ENCODE measurements at regions not wholly inside any gene's neighbourhood (a gene's known extent, or its start where the extent isn't known, plus 50 kb on each side); places are given as distances from the start of the nearest gene placed in this dataset.

- Histone ChIP-seq H3K9ac (ENCODE audit: control insufficient read depth, insufficient read depth, low read length) (no peak overlapping the region), H3K27me3 (replicated peaks in 1 of 2; ENCODE audit: control insufficient read depth in 2 of 2, insufficient read depth in 2 of 2, low read length in 1 of 2) (no peaks in the 10 kb centered on the region), H3K27ac (ENCODE audit: control insufficient read depth, insufficient read depth) (no peak overlapping the region), H3K36me3 (ENCODE audit: control insufficient read depth in 2 of 2, insufficient read depth in 2 of 2, low read length in 1 of 2) (no peaks in the 10 kb centered on the region), H4K20me1 (ENCODE audit: control insufficient read depth, insufficient read depth) (no peaks in the 10 kb centered on the region), H2AFZ (ENCODE audit: control insufficient read depth, low read depth, low read length) (no peak overlapping the region), H3K79me2 (ENCODE audit: control insufficient read depth, insufficient read depth, low read length) (no peaks in the 10 kb centered on the region), H3K4me2 (ENCODE audit: control insufficient read depth, insufficient read depth) (no peak overlapping the region), H3K9me3 (replicated peaks; ENCODE audit: control insufficient read depth, insufficient read depth, low read length) (no peaks in the 10 kb centered on the region), H3K4me1 (ENCODE audit: control insufficient read depth, insufficient read depth, low read length) (no peaks in the 10 kb centered on the region), H3K4me3 (no peak overlapping the region)
- ChIA-PET POLR2A (no interaction called here), CTCF (no interaction called here), SMC1A (ENCODE audit: uncharacterized antibody, unreplicated experiment) (no interaction called here), RAD21 (ENCODE audit: unreplicated experiment) (no interaction called here)
- BruUV-seq (replicated peaks), result no TSS peak
- intact Hi-C loops (cut with micrococcal nuclease; ENCODE audit: unreplicated experiment), result no loop called here
- in situ Hi-C loops (cut with MboI), result no loop called here
- ATAC-seq, result no peak
- no peak for FAIRE-seq
- no peak for DNase-seq (ENCODE audit: low read depth, low spot score)
- 71% methylated on average over 5 of the region's 5 CpGs for WGBS (ENCODE audit: insufficient coverage, insufficient replicate concordance, low lambda C conversion rate, missing lambda C conversion rate)
- no peak for TF ChIP-seq RELA (IDR thresholded peaks at IDR 0.05; ENCODE audit: borderline replicate concordance, partially characterized antibody)
- TF ChIP-seq GABPA (IDR thresholded peaks at IDR 0.05; ENCODE audit: low read depth), result no peak
- no peak for TF ChIP-seq KDM1A (IDR thresholded peaks at IDR 0.05; ENCODE audit: borderline replicate concordance)
- TF ChIP-seq PBX3 (IDR thresholded peaks at IDR 0.05; ENCODE audit: insufficient replicate concordance, low read depth, low read length), result no peak
- TF ChIP-seq ETV6 (conservative IDR thresholded peaks at IDR 0.05 in 1 of 2, IDR thresholded peaks at IDR 0.05 in 1 of 2; ENCODE audit: borderline replicate concordance in 1 of 2, low read depth in 1 of 2), result no peak
- no peak for TF ChIP-seq PAX8 (IDR thresholded peaks at IDR 0.05)
- TF ChIP-seq NR2C1 (IDR thresholded peaks at IDR 0.05), result no peak
- no peak for TF ChIP-seq HSF1 (IDR thresholded peaks at IDR 0.05; ENCODE audit: low read depth, low read length)
- no peak for TF ChIP-seq PRDM15 (CRISPR knock-in tag; IDR thresholded peaks at IDR 0.05)
- TF ChIP-seq HDAC2 (IDR thresholded peaks at IDR 0.05), result no peak
- TF ChIP-seq EED (IDR thresholded peaks at IDR 0.05; ENCODE audit: low read depth), result no peak
- TF ChIP-seq E2F4 (IDR thresholded peaks at IDR 0.05; ENCODE audit: low read depth, low read length), result no peak
These were observed 938.4 kb upstream of the SEMA6D start for GRCh38 chr15:46778876-46779275.

Measured in GM12878 (cell line).